Suppressor macrophage treated with lipopolysaccharide for 4 hours (primary cell): ENCODE measurements at regions not wholly inside any gene's neighbourhood (a gene's known extent, or its start where the extent isn't known, plus 50 kb on each side); places are given as distances from the start of the nearest gene placed in this dataset.
"Not testable (repeated sequence)": the region's sequence is repeated elsewhere in the genome, so short reads cannot be mapped to it uniquely, and the experiment has no call there.

Source experiments
- DNase-seq: peaks from one replicate; pipeline ENCODE4 v3.0.0-alpha.2; 2020

- no peak for DNase-seq
Observed at GRCh38 chr4:111045992-111046391, 423.1 kb upstream of the PITX2 start.

DNA sequence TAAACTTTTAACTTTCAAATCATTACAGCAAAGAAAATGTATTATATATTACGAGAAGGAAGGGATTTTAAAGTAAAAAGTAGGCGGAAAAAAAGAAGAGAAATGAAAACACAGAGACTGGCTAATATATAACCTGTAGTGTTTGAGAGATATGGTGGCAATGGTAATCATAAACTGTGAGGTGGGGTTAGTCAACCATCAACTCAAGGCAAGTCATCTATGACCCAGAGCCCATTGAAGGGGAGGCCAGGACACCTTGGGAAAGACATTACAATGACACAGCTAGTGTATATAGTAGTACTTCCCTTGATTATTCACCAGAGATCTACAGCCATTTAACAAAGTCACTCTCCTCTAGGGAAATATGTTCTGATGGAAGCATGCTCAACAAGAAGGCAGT is 423.9 kb upstream of the PITX2 start:
- DNase-seq = no peak

- DNase-seq = no peak
Observed at GRCh38 chr4:111048316-111048715, 425.4 kb upstream of the PITX2 start.

GRCh38 chr4:111064342-111064993 is 441.6 kb upstream of the PITX2 start:
- no peak for DNase-seq

GRCh38 chr4:111066001-111066400 is 443.1 kb upstream of the PITX2 start:
- no peak for DNase-seq

DNA sequence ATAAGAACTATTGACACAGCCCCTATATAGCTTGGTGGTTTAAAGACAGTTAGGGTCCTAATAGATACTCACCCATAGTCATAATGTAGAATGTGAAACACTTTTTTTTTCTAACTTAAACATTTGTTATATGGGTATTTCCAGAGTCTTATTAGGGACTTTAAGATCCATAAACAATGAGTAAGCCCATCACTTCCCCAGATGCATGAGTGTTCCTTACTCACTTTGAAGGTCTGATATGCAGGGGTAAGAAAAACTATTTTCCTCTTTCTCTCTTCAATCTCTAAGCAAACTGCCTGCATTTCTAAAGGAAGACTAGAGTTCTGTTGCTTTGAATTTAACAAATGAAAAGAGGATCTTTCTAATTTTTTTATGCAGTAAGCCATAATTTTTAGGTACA is 443.6 kb upstream of the PITX2 start:
- no peak for DNase-seq

- DNase-seq = no peak
Observed at GRCh38 chr4:111066887-111067286, 444.0 kb upstream of the PITX2 start.

GRCh38 chr4:111068883-111069282 is 446.0 kb upstream of the PITX2 start:
- DNase-seq = no peak

- no peak for DNase-seq
Observed at GRCh38 chr4:111070390-111070789, 447.5 kb upstream of the PITX2 start.

DNA sequence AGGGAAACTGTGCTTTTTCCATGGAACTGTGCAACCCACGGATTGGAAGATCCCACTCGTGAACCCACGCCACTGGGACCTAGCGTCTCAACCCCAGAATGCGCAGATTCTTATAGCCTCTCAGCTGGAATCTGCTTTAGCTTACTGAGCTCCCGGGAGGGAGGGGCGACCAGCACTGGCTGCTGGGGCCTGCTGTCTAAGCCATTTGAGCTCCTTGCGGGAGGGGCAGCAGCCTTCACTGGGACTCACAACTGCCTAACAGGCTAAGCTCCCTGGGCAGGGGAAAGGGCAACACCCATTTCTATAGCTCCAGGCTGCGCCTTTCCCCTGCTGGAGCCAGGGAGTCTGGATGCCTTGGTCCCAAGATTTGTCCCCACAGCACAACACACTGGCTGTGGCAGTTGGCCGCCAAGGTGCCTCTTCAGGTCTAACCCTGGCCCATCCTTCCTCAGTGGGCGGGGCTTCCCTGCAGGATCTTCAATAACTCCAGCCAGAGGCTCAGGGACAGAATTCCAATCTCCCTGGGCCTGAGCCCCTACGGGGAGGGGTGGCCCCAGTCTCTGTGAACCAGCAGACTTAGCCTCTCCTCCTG is 451.7 kb upstream of the PITX2 start:
- no peak for DNase-seq

- DNase-seq = not testable (repeated sequence)
Observed at GRCh38 chr4:111076299-111076698, 453.4 kb upstream of the PITX2 start.

- DNase-seq = no peak
Observed at GRCh38 chr4:111108153-111108552, 485.3 kb upstream of the PITX2 start.

GRCh38 chr4:111113591-111113990 is 490.7 kb upstream of the PITX2 start:
- no peak for DNase-seq

DNA sequence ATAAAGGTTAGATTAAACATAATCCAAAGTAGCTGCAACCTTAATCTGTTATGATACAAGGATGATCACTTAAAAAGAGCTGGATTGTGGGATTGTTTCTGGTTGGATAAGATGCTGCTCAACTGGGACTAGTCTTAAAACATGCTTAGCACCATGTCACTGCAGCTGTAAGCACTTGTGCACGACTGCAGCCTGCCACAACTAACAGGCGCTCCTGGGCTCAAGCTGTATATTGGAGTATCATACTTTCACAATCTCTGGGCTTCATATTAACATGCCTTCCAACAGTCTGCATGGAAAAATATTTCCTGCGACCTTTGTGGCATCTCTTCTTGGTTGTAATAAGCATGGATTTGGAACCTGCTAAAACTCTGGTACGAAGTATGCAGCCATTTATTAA is 493.0 kb upstream of the PITX2 start:
- no peak for DNase-seq

DNA sequence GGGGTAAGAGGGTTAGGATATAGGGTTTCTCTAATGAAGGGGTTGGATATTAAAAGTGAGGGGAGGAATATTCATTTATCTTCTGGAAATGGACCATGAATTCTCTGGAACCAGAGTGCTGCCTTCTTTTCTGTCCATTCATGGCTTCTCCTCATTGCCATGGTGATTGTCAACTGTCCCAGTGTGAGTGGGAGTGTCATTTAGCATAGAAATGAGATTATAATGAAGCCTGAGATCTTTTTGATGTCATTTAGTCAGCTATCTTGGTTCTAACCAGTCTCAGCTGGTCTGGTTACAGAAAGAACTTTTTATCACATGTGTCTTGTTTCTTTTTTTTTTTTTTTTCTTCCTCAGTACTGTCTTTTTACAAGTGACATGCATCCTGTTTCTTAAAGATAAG is 497.3 kb upstream of the PITX2 start:
- no peak for DNase-seq

DNA sequence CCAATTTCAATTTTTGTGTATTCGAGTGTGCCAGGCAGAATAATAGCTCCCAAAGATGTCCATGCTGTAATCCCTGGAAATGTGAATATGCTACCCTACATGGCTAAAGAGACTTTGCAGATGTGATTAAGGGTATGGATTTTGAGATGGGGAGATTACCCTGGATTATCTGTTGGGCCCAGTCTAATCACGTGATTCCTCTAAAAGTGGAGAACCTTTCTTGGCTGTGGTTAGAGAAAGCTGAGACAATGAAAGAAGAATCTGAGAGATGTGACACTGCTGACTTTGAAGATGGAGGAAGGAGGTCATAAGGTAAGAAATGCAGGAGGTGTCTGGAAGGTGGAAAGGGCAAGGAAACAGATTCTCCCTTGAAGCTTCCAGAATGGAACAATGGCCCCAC is 503.5 kb upstream of the PITX2 start:
- no peak for DNase-seq

- no peak for DNase-seq
Observed at GRCh38 chr4:111127841-111128240, 505.0 kb upstream of the PITX2 start.

DNA sequence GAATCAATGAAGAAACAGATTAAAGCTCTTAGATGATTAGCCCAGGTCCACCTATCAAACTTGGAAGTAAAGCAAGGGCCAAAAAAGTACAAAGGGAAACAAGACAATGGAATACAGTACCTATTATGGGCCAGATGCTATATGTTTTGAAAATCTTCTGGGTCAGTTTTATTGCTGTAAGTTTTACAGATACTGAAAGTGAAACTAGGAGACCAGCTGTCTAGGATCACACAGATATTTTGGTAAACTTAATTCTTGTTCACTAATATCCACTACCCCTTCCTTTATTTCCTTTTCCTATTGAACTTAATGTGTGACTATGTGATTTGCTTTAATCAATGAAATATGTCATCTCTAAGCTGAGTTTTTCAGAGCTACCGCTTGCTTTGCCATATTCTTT is 505.4 kb upstream of the PITX2 start:
- no peak for DNase-seq

DNA sequence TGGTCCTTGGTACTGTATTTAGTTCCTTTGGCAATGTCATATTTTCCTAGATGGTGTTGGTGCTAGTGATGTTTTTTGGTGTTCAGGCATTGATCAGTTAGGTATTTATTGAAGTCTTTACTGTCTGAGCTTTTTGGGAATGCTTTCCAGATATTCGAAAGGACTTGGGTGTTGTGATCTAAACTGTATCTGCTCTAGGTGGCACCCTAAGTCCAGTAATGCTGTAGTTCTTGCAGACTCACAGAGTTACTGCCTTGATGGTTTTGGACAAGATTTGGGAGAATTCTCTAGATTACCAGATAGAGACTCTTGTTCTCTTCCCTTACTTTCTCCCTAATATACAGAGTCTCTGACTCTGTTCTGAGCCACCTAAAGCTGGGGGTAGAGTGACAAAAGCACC is 513.6 kb upstream of the PITX2 start:
- no peak for DNase-seq

DNA sequence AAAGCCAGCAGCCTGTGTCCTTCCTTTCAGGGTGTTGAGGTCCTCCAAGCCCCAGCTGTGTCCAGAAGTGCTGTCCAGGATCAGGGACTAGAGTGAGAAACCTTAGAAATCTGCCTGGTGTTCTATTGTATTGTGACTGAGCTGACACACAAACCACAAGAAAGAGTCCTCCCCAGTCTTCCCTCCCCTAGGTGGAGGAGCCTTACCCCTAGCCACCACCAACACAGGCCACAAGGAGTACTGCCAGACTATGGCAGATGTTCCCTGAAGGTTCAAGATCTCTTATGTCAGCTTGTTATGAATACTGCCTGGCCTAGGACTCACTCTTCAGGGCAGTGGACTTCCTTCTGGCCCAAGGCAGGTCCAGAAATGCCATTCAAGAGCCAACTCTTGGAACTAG is 514.1 kb upstream of the PITX2 start:
- no peak for DNase-seq

- DNase-seq = no peak
Observed at GRCh38 chr4:111143510-111143909, 520.6 kb upstream of the PITX2 start.

GRCh38 chr4:111154934-111155333 is 532.1 kb upstream of the PITX2 start:
- no peak for DNase-seq

- DNase-seq = not testable (repeated sequence)
Observed at GRCh38 chr4:111164556-111164955, 541.7 kb upstream of the PITX2 start.

DNA sequence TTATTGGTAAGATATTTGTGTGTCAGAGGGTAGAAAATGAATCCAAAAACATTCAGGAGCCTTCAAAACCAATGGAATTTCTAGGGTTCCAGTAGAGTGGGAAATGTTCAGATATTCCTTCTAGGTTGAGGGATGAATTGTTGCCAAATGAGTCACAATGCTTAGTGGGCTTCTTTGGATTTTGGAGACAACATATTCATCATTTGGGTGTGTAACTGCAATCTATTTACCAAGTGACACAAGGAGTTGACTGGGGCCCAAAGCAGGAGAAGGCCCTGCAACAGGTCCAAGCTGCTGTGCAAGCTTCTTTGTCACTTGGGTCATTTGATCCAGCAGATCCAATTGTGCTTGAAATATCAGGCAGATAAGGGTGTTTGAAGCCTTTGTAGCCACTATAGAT is 551.5 kb upstream of the PITX2 start:
- DNase-seq = no peak

- DNase-seq = no peak
Observed at GRCh38 chr4:111178231-111178630, 555.4 kb upstream of the PITX2 start.
